ENCODE measurements at regions not wholly inside any gene's neighbourhood (a gene's known extent, or its start where the extent isn't known, plus 50 kb on each side); places are given as distances from the start of the nearest gene placed in this dataset.
"Not testable (repeated sequence)": the region's sequence is repeated elsewhere in the genome, so short reads cannot be mapped to it uniquely, and the experiment has no call there.

DNA sequence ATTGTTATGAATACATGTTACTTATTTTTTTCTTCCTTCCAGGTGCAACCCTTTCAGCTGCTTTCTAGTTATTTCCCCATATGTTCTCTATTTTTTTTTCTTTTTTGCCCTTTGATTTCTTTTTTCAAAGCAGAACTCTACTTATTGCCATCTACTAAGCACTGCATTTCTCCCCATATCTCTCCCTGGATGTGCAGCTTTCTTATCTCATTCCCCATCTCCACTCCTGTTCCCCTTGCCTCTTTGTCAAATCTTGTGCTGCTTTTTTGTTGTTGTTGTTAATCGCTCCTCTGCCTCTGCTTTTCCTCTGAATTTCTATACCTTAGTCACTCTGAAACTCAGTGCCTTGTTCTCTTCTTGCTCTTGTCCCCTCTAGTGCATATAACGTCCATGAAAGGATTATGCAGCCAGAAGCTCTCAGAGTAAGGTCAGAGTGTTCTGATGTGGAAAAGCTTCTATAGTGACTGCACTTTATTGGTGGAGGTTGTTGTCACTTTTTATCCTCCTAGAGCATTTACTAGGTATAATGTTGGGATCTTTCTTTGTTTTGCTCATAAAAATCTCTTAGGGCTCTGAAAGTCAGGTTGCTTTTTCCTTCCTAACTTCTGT, 51.1 kb upstream of the JADE1 start:
- H3K36me3 ChIP-seq = no peaks in the 10 kb centered on the region
- H3K4me3 ChIP-seq = no peak overlapping the region
- H3K4me1 ChIP-seq = no peaks in the 10 kb centered on the region
- TF ChIP-seq, protein P1, sequence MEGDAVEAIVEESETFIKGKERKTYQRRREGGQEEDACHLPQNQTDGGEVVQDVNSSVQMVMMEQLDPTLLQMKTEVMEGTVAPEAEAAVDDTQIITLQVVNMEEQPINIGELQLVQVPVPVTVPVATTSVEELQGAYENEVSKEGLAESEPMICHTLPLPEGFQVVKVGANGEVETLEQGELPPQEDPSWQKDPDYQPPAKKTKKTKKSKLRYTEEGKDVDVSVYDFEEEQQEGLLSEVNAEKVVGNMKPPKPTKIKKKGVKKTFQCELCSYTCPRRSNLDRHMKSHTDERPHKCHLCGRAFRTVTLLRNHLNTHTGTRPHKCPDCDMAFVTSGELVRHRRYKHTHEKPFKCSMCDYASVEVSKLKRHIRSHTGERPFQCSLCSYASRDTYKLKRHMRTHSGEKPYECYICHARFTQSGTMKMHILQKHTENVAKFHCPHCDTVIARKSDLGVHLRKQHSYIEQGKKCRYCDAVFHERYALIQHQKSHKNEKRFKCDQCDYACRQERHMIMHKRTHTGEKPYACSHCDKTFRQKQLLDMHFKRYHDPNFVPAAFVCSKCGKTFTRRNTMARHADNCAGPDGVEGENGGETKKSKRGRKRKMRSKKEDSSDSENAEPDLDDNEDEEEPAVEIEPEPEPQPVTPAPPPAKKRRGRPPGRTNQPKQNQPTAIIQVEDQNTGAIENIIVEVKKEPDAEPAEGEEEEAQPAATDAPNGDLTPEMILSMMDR (IDR thresholded peaks at IDR 0.05 in 8 of 11, conservative IDR thresholded peaks at IDR 0.05 in 3 of 11) = no peak
- TF ChIP-seq POLR2A (IDR thresholded peaks at IDR 0.05) (no peak), POLR2AphosphoS5 (IDR thresholded peaks at IDR 0.05) (no peak)
- H3K9me3 ChIP-seq = no peaks in the 10 kb centered on the region
- DNase-seq = no peak
- 61 to 75% (median 70%) methylated on average over 2 of the region's 2 CpGs for WGBS, 5 donors
- no peak overlapping the region for H3K27ac ChIP-seq
- intact Hi-C loops (cut with DNase I; ENCODE audit: low total_unique reads) = no loop called here
- H3K27me3 ChIP-seq (replicated peaks in 1 of 7) = no peaks in the 10 kb centered on the region

DNA sequence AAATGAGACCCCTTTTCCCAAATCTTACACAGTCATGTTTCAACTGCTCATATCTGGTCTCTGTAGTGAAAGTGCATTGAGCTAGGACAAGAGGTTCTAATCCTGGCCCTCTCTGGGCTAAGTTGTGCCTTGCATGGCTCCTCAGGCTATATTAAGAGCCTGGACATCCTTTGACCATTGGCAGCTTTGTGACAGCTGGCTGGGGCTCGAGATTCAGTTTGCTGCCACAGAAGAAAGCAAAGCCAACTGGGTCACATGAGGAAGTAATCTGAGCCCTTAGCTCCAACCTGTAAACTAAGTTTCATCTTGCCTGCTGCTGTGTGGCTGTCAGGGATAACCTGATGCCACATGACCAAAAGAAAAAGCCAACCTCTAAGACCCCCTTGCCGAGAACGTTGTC, 51.8 kb upstream of the JADE1 start:
- no peaks in the 10 kb centered on the region for H3K9me3 ChIP-seq
- TF ChIP-seq, protein P1 (IDR thresholded peaks at IDR 0.05 in 8 of 11, conservative IDR thresholded peaks at IDR 0.05 in 3 of 11) = no peak
- TF ChIP-seq POLR2A (IDR thresholded peaks at IDR 0.05) (no peak), POLR2AphosphoS5 (IDR thresholded peaks at IDR 0.05) (no peak)
- H3K4me3 ChIP-seq = no peak overlapping the region
- H3K27me3 ChIP-seq (replicated peaks in 1 of 7) = no peaks in the 10 kb centered on the region
- no peak overlapping the region for H3K27ac ChIP-seq
- H3K36me3 ChIP-seq = no peaks in the 10 kb centered on the region
- no peaks in the 10 kb centered on the region for H3K4me1 ChIP-seq
- WGBS, 5 donors = 41 to 68% (median 59%) methylated on average over 3 of the region's 3 CpGs
- no peak for DNase-seq
- intact Hi-C loops (cut with DNase I; ENCODE audit: low total_unique reads) = no loop called here

DNA sequence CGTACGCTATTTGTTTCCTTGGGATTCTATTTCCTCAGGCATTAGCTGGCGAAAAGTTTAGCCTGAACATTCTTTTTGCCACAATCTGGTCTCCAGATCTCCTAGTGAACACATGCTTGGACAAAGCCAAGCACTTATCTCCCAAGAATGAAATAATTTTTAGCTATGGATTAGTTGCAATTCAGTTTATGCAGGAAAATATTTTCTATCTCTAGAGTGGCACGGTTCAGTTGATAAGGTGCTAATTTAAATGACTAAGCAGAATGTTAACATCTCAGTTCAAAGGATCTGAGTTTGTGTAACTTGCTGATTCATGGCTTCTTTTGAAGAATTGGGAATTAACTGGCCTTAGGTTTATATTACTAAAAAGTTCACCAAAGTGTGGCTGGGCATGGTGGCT, 58.1 kb upstream of the JADE1 start:
- Histone ChIP-seq H3K27me3 (replicated peaks in 1 of 7) (no peaks in the 10 kb centered on the region), H3K36me3 (no peaks in the 10 kb centered on the region), H3K9me3 (no peaks in the 10 kb centered on the region), H3K4me1 (no peaks in the 10 kb centered on the region), H3K27ac (no peak overlapping the region), H3K4me3 (no peak overlapping the region)
- intact Hi-C loops (cut with DNase I; ENCODE audit: low total_unique reads) = no loop called here
- 80 to 91% (median 87%) methylated on average over 4 of the region's 4 CpGs for WGBS, 5 donors
- TF ChIP-seq, protein P1 (IDR thresholded peaks at IDR 0.05 in 8 of 11, conservative IDR thresholded peaks at IDR 0.05 in 3 of 11) = no peak
- no peak for TF ChIP-seq POLR2AphosphoS5 (IDR thresholded peaks at IDR 0.05)
- no peak for TF ChIP-seq POLR2A (IDR thresholded peaks at IDR 0.05)
- no peak for DNase-seq

DNA sequence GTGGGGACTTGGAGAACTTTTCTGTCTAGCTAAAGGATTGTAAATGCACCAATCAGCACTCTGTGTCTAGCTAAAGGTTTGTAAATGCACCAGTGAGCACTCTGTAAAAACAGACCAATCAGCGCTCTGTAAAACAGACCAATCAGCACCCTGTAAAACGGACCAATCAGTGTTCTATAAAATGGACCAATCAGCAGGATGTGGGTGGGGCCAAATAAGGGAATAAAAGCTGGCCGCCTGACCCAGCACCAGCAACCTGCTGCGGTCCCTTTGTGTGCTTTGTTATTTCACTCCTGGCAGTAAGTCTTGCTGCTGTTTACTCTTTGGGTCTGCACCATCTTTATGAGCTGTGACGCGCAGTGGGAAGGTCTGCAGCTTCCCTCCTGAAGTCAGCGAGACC, 67.8 kb upstream of the JADE1 start:
- H3K27me3 ChIP-seq (replicated peaks in 1 of 7); H3K4me3 ChIP-seq; H3K4me1 ChIP-seq; DNase-seq; H3K36me3 ChIP-seq; H3K27ac ChIP-seq; intact Hi-C loops (cut with DNase I; ENCODE audit: low total_unique reads); H3K9me3 ChIP-seq: not testable (repeated sequence)
- WGBS, 5 donors = 95 to 100% (median 95%) methylated on average over 7 of the region's 7 CpGs

DNA sequence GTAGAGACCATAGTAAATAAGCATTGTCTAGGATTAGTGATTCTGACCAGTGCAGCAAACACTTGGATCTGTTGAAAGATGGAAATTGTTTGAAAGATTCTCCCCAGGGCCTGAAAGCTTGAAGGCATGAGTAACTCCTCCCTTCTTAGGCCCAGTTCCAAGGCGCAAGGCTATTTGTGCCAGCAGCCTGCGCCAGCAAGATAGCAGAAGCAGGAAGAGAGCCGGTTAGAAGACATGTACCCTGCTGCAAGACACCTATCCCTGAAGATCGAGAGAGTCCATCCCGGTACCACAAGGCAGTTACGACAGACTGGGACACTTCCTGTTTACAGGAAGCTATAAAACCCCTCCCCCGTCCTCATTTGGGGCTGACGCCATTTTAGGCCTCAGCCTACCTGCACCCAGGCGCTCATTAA, 72.4 kb upstream of the JADE1 start:
- Histone ChIP-seq H3K27me3 (replicated peaks in 1 of 7) (no peaks in the 10 kb centered on the region), H3K4me3 (no peak overlapping the region), H3K27ac (no peak overlapping the region), H3K36me3 (no peaks in the 10 kb centered on the region), H3K9me3 (peaks cover 0 to 4% (median 0%) of the 10 kb centered on the region in 8 donors), H3K4me1 (no peaks in the 10 kb centered on the region)
- no peak for DNase-seq
- WGBS, 5 donors = 82 to 94% (median 88%) methylated on average over 9 of the region's 9 CpGs
- intact Hi-C loops (cut with DNase I; ENCODE audit: low total_unique reads) = no loop called here
- TF ChIP-seq POLR2AphosphoS5 (IDR thresholded peaks at IDR 0.05) (no peak), POLR2A (IDR thresholded peaks at IDR 0.05) (no peak)
- TF ChIP-seq, protein P1 (IDR thresholded peaks at IDR 0.05 in 8 of 11, conservative IDR thresholded peaks at IDR 0.05 in 3 of 11) = no peak
